Fibroblast of skin of right quadriceps (primary cell): ENCODE measurements at regions not wholly inside any gene's neighbourhood (a gene's known extent, or its start where the extent isn't known, plus 50 kb on each side); places are given as distances from the start of the nearest gene placed in this dataset.
A peak's percentile ranks its signal among the peaks of the same experiment; 100 is the strongest.
"Not testable (repeated sequence)": the region's sequence is repeated elsewhere in the genome, so short reads cannot be mapped to it uniquely, and the experiment has no call there.

Experiments used
- DNase-seq: peaks from one replicate; pipeline ENCODE4 v3.0.0-alpha.2; 2013

- peak; percentile 56 for DNase-seq
Measured at GRCh38 chr4:127018381-127018780, 614.4 kb upstream of the INTU start.

GRCh38 chr4:127020831-127021230, 611.9 kb upstream of the INTU start:
- DNase-seq, result not testable (repeated sequence)

GRCh38 chr4:127036296-127036695, 596.5 kb upstream of the INTU start:
- DNase-seq, result no peak

GRCh38 chr4:127045861-127046260, 586.9 kb upstream of the INTU start:
- no peak for DNase-seq

GRCh38 chr4:127047930-127048329, 584.8 kb upstream of the INTU start:
- peak; percentile 26 for DNase-seq

- DNase-seq, result peak; percentile 30
Measured at GRCh38 chr4:127048376-127049044, 584.2 kb upstream of the INTU start.

GRCh38 chr4:127049526-127049925, 583.2 kb upstream of the INTU start:
- DNase-seq, result peak; percentile 17

- no peak for DNase-seq
Measured at GRCh38 chr4:127052742-127053141, 580.0 kb upstream of the INTU start.

GRCh38 chr4:127055357-127055756, 577.4 kb upstream of the INTU start:
- DNase-seq, result peak; percentile 46

- DNase-seq, result peak; percentile 9
Measured at GRCh38 chr4:127069675-127070074, 563.1 kb upstream of the INTU start.

GRCh38 chr4:127071443-127071842, 561.3 kb upstream of the INTU start:
- DNase-seq, result no peak

GRCh38 chr4:127080141-127080540, 552.6 kb upstream of the INTU start:
- DNase-seq, result no peak

GRCh38 chr4:127081041-127081440, 551.7 kb upstream of the INTU start:
- no peak for DNase-seq

GRCh38 chr4:127082986-127083385, 549.8 kb upstream of the INTU start:
- DNase-seq, result no peak

GRCh38 chr4:127084666-127085065, 548.1 kb upstream of the INTU start:
- DNase-seq, result peak; percentile 56

- no peak for DNase-seq
Measured at GRCh38 chr4:127097061-127097460, 535.7 kb upstream of the INTU start.

- DNase-seq, result no peak
Measured at GRCh38 chr4:127102361-127102760, 530.4 kb upstream of the INTU start.

- DNase-seq, result no peak
Measured at GRCh38 chr4:127103681-127104115, 529.1 kb upstream of the INTU start.

GRCh38 chr4:127113844-127114362, 518.9 kb upstream of the INTU start:
- no peak for DNase-seq

- DNase-seq, result peak; percentile 9
Measured at GRCh38 chr4:127118681-127119080, 514.1 kb upstream of the INTU start.

- peak; percentile 45 for DNase-seq
Measured at GRCh38 chr4:127120441-127121090, 512.2 kb upstream of the INTU start.

GRCh38 chr4:127124919-127125318, 507.8 kb upstream of the INTU start:
- DNase-seq, result peak; percentile 14

GRCh38 chr4:127126718-127127117, 506.0 kb upstream of the INTU start:
- DNase-seq, result no peak

- no peak for DNase-seq
Measured at GRCh38 chr4:127131527-127131926, 501.2 kb upstream of the INTU start.
